K562 (cell line): ENCODE measurements at regions not wholly inside any gene's neighbourhood (a gene's known extent, or its start where the extent isn't known, plus 50 kb on each side); places are given as distances from the start of the nearest gene placed in this dataset.
A peak's percentile ranks its signal among the peaks of the same experiment; 100 is the strongest.

ENCODE experiments used
- ATAC-seq: fragments of 200-7000 bp; cut with Tn5 transposase; 3 replicates; pipeline ENCODE4 v1.9.1; 2020; ENCODE audit warnings: moderate library complexity
- BruUV-seq: library from RNA; stranded (reverse); fragments of 400-500 nt; replicated peaks from 2 replicates; lab custom pipeline; 2021; lab: Mats Ljungman, UMichigan
- CTCF ChIA-PET: fragments of 300-600 bp; formaldehyde crosslinking; extraction: SDS; loops from one replicate; lab custom pipeline; 2021; ENCODE audit warnings: low intra/inter-chr PET ratio; lab: Yijun Ruan, JAX
- POLR2A ChIA-PET: fragments of 300-600, 350-650 bp; sonication (Branson Sonifier 250); formaldehyde crosslinking; extraction: SDS; loops from one replicate; lab custom pipeline; 2021; ENCODE audit warnings: antibody characterized with exemption, inconsistent platforms; lab: Yijun Ruan, JAX
- DNase-seq, 4 experiments: peaks; one replicate each; pipeline versions ENCODE4 v3.0.0 to v3.0.0-alpha.2; 2011 to 2018; ENCODE audit warnings: low spot score in 3 of 4, mixed read lengths in 3 of 4; ENCODE audit errors: extremely low read depth in 1 of 4
- FAIRE-seq: peaks from 2 replicates; lab custom pipeline; 2011; peaks lifted over from hg19 to GRCh38; lab: Jason Lieb, UNC
- H2AFZ ChIP-seq: 2 replicates; pipeline ENCODE4 v1.6.0; 2011; ENCODE audit warnings: low read depth, low read length, control low read depth, inconsistent platforms
- H3K27ac ChIP-seq: fragments of 200-600 bp; 3 replicates; pipeline ENCODE4 v1.8.0; 2011; ENCODE audit warnings: low read depth, mild to moderate bottlenecking, control low read depth, inconsistent platforms, low read length, moderate library complexity, mixed read lengths; ENCODE audit errors: extremely low read depth
- H3K27me3 ChIP-seq, 2 experiments: fragments of 300-600 bp in 1 of 2; 2 replicates in 1 of 2; 3 replicates in 1 of 2; pipeline versions ENCODE4 v1.6.0 to v1.8.0; 2011; ENCODE audit warnings: inconsistent platforms in 2 of 2, low read length in 2 of 2, mild to moderate bottlenecking in 1 of 2, mixed read lengths in 1 of 2, moderate library complexity in 1 of 2; ENCODE audit not compliant: control insufficient read depth in 2 of 2, insufficient read depth in 2 of 2
- H3K36me3 ChIP-seq: fragments of 300-600 bp; 3 replicates; pipeline ENCODE4 v1.8.0; 2011; ENCODE audit warnings: mild to moderate bottlenecking, low read length, inconsistent platforms; ENCODE audit not compliant: control insufficient read depth, insufficient read depth
- H3K4me1 ChIP-seq, 2 experiments: fragments of 200-600 bp in 1 of 2; replicated peaks in 1 of 2; 2 replicates in 1 of 2; 3 replicates in 1 of 2; pipeline versions ENCODE4 v1.5.1 to v1.8.0; 2011; ENCODE audit warnings: inconsistent platforms in 2 of 2, low read length in 2 of 2, mild to moderate bottlenecking in 1 of 2, mixed read lengths in 1 of 2, moderate library complexity in 1 of 2; ENCODE audit not compliant: control insufficient read depth in 2 of 2, insufficient read depth in 2 of 2
- H3K4me2 ChIP-seq: 2 replicates; pipeline ENCODE4 v1.6.1; 2011; ENCODE audit warnings: low read length, control low read depth, inconsistent platforms, mixed read lengths; ENCODE audit not compliant: insufficient read depth
- H3K4me3 ChIP-seq: fragments of 200-600 bp; sonication (generic), shearing (Covaris generic); 2 replicates; pipeline ENCODE4 v1.5.1; 2016; ENCODE audit warnings: control low read depth, inconsistent platforms
- H3K79me2 ChIP-seq: fragments of 200-600 bp; 3 replicates; pipeline ENCODE4 v1.8.0; 2011; ENCODE audit warnings: low read length, inconsistent platforms; ENCODE audit not compliant: control insufficient read depth, insufficient read depth
- H3K9ac ChIP-seq, 2 experiments: 2 replicates each; pipeline versions ENCODE4 v1.6.0 to v1.6.1; 2011; ENCODE audit warnings: low read depth in 2 of 2, low read length in 2 of 2, control low read depth in 1 of 2, inconsistent platforms in 1 of 2, mild to moderate bottlenecking in 1 of 2, mixed read lengths in 1 of 2; ENCODE audit not compliant: insufficient read depth in 1 of 2
- H3K9me1 ChIP-seq: one replicate; pipeline ENCODE4 v1.6.0; 2011; ENCODE audit warnings: inconsistent platforms, mild to moderate bottlenecking, low read length, moderate library complexity; ENCODE audit not compliant: control insufficient read depth, insufficient read depth
- H3K9me3 ChIP-seq: replicated peaks from 2 replicates; pipeline ENCODE4 v1.5.1; 2011; ENCODE audit warnings: low read depth, low read length, inconsistent platforms; ENCODE audit not compliant: control insufficient read depth, insufficient read depth
- H4K20me1 ChIP-seq: replicated peaks from 2 replicates; pipeline ENCODE4 v1.6.1; 2011; ENCODE audit warnings: low read length, inconsistent platforms, mixed read lengths; ENCODE audit not compliant: control insufficient read depth, insufficient read depth
- NFIC ChIP-seq: fragments of 450-650 bp; IDR thresholded peaks from 2 replicates; pipeline ENCODE4 v1.6.1; 2017; ENCODE audit warnings: mild to moderate bottlenecking, inconsistent platforms
- WGBS: fragments of 100-300 bp; shearing (Covaris generic); methylation state at CpG from one replicate; pipeline ENCODE4 v1.1.6; 2016; ENCODE audit warnings: low coverage, mixed read lengths; ENCODE audit not compliant: insufficient coverage; ENCODE audit errors: missing lambda C conversion rate; 5-methylcytosine and 5-hydroxymethylcytosine counted together
- in situ Hi-C: fragments of 300-500 bp; cut with MboI; formaldehyde crosslinking; loops from 4 replicates; pipeline ENCODE4 v1.15.0; 2018; ENCODE audit warnings: inconsistent platforms, mixed read lengths
- intact Hi-C: fragments of 100-400 bp; cut with micrococcal nuclease; formaldehyde crosslinking; loops from 2 replicates; pipeline ENCODE4 v1.14.2; 2022
- TF ChIP-seq, protein P1 (sequence below): fragments of 450-650 bp; IDR thresholded peaks from 2 replicates; pipeline ENCODE4 v1.6.1; 2016; ENCODE audit warnings: low read depth

DNA sequence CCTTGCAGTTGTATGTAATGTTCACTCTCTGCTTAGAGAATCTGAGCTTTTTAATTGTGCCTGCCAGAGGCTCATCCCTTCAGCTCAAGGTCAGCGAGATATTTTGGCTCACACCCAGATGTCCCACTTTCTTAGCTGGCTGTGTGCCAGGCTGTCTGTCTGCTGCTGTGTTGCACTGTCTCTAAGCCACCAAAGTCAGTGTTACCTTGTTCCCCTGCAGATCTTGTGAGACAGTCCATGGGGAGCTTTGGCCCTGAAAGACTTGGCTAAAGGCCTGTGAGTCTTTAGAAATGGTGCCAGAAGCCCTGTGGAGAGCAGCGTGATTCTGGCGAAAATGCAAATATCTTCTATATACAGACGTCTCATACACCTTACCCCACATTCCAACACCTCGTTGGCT lies 293.7 kb downstream of the TTC6 start:
- H3K36me3 ChIP-seq = no peaks in the 10 kb centered on the region
- FAIRE-seq = no peak
- peak in 1 of 4 experiments; percentile 1 for DNase-seq

More for the DNA sequence above, 293.7 kb downstream of the TTC6 start:
- Histone ChIP-seq H3K79me2 (no peaks in the 10 kb centered on the region), H2AFZ (no peak overlapping the region), H3K4me3 (no peak overlapping the region), H3K4me2 (no peak overlapping the region), H3K9me3 (no peaks in the 10 kb centered on the region), H3K9me1 (no peaks in the 10 kb centered on the region), H3K4me1 (no peaks in the 10 kb centered on the region), H3K27ac (no peak overlapping the region), H3K9ac (no peak overlapping the region), H4K20me1 (no peaks in the 10 kb centered on the region), H3K27me3 (no peaks in the 10 kb centered on the region)
- ChIA-PET POLR2A (interaction anchor here (0.7 kb wide), 1 partner anchor 436 kb away, joined by 3 read pairs; no protein-coding TSS in a partner anchor), CTCF (no interaction called here)
- BruUV-seq = no TSS peak
- WGBS = 0% methylated on average over 5 of the region's 5 CpGs
- intact Hi-C loops (no loop called here), in situ Hi-C loops (loop anchor here (25.0 kb wide), 1 partner anchor 973 kb away; no protein-coding TSS in a partner anchor)
- peak; percentile 57; the same call in 1 of the 2 replicates for TF ChIP-seq NFIC
- TF ChIP-seq, protein P1, sequence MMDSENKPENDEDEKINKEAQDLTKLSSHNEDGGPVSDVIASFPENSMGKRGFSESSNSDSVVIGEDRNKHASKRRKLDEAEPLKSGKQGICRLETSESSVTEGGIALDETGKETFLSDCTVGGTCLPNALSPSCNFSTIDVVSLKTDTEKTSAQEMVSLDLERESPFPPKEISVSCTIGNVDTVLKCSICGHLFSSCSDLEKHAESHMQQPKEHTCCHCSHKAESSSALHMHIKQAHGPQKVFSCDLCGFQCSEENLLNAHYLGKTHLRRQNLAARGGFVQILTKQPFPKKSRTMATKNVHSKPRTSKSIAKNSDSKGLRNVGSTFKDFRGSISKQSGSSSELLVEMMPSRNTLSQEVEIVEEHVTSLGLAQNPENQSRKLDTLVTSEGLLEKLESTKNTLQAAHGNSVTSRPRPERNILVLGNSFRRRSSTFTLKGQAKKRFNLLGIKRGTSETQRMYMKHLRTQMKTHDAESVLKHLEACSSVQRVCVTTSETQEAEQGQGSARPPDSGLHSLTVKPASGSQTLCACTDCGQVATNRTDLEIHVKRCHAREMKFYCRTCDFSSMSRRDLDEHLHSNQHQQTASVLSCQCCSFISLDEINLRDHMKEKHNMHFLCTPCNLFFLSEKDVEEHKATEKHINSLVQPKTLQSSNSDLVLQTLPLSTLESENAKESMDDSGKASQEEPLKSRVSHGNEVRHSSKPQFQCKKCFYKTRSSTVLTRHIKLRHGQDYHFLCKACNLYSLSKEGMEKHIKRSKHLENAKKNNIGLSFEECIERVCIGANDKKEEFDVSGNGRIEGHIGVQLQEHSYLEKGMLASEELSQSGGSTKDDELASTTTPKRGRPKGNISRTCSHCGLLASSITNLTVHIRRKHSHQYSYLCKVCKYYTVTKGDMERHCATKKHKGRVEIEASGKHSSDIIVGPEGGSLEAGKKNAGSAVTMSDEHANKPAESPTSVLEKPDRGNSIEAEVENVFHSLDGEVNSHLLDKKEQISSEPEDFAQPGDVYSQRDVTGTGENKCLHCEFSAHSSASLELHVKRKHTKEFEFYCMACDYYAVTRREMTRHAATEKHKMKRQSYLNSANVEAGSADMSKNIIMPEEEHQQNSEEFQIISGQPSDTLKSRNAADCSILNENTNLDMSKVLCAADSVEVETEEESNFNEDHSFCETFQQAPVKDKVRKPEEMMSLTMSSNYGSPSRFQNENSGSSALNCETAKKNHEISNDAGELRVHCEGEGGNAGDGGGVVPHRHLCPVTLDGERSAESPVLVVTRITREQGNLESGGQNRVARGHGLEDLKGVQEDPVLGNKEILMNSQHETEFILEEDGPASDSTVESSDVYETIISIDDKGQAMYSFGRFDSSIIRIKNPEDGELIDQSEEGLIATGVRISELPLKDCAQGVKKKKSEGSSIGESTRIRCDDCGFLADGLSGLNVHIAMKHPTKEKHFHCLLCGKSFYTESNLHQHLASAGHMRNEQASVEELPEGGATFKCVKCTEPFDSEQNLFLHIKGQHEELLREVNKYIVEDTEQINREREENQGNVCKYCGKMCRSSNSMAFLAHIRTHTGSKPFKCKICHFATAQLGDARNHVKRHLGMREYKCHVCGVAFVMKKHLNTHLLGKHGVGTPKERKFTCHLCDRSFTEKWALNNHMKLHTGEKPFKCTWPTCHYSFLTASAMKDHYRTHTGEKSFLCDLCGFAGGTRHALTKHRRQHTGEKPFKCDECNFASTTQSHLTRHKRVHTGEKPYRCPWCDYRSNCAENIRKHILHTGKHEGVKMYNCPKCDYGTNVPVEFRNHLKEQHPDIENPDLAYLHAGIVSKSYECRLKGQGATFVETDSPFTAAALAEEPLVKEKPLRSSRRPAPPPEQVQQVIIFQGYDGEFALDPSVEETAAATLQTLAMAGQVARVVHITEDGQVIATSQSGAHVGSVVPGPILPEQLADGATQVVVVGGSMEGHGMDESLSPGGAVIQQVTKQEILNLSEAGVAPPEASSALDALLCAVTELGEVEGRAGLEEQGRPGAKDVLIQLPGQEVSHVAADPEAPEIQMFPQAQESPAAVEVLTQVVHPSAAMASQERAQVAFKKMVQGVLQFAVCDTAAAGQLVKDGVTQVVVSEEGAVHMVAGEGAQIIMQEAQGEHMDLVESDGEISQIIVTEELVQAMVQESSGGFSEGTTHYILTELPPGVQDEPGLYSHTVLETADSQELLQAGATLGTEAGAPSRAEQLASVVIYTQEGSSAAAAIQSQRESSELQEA = no peak
- no peak for ATAC-seq
